H1 (cell line): ENCODE measurements at regions not wholly inside any gene's neighbourhood (a gene's known extent, or its start where the extent isn't known, plus 50 kb on each side); places are given as distances from the start of the nearest gene placed in this dataset.

Experiments used
- KDM1A ChIP-seq: fragments of 200-600, 300-600 bp; sonication (generic); IDR thresholded peaks from 2 replicates; pipeline ENCODE4 v1.7.1; 2016; ENCODE audit warnings: mild to moderate bottlenecking, low read length, borderline replicate concordance
- RFX5 ChIP-seq: IDR thresholded peaks from 2 replicates; pipeline ENCODE4 v1.6.1; 2011; ENCODE audit warnings: low read depth, low read length, improper control_type of control experiment, borderline replicate concordance
- SIX5 ChIP-seq: IDR thresholded peaks from 2 replicates; pipeline ENCODE4 v1.6.1; 2011; ENCODE audit warnings: mild to moderate bottlenecking, low read depth, low read length

- TF ChIP-seq RFX5 (no peak), KDM1A (no peak), SIX5 (no peak)
- TF ChIP-seq, all 59 proteins: peak for 0
Measured at GRCh38 chr1:208709981-208710380, 465.8 kb upstream of the PLXNA2 start (continued).
